Prostate gland (tissue), 2 donors: ENCODE measurements at regions not wholly inside any gene's neighbourhood (a gene's known extent, or its start where the extent isn't known, plus 50 kb on each side); places are given as distances from the start of the nearest gene placed in this dataset.
A peak's percentile ranks its signal among the peaks of the same experiment; 100 is the strongest.

Experiments used
- DNase-seq: peaks from one replicate; pipeline ENCODE4 v3.0.0-alpha.2; 2019; ENCODE audit warnings: low spot score
- H3K27ac ChIP-seq, 2 donors: fragments of 200-600 bp; sonication (generic); 2 replicates each; pipeline ENCODE4 v1.5.1; 2017 to 2019
- H3K27me3 ChIP-seq: fragments of 200-600 bp; sonication (generic); replicated peaks from 2 replicates; pipeline ENCODE4 v1.5.1; 2019; ENCODE audit not compliant: insufficient read depth
- H3K36me3 ChIP-seq, 2 donors: fragments of 200-600 bp; sonication (generic); 1 replicate in 1 of 2; 2 replicates in 1 of 2; pipeline versions ENCODE4 v1.5.1 to v1.8.1; 2017 to 2019
- H3K4me1 ChIP-seq: fragments of 200-600 bp; sonication (generic); replicated peaks from 2 replicates; pipeline ENCODE4 v1.5.1; 2019
- H3K4me3 ChIP-seq, 2 donors: fragments of 200-600 bp; sonication (generic); 2 replicates each; pipeline ENCODE4 v1.5.1; 2017 to 2019
- H3K9me3 ChIP-seq: fragments of 200-600 bp; sonication (generic); 2 replicates; pipeline ENCODE4 v1.5.1; 2017
- CTCF ChIP-seq, 4 experiments: fragments of 200-600 bp in 2 of 4; fragments of 450-650 bp in 2 of 4; sonication (generic) in 2 of 4; IDR thresholded peaks; 1 replicate in 3 of 4; 2 replicates in 1 of 4; pipeline ENCODE4 v1.5.1; 2016 to 2019; ENCODE audit warnings: antibody characterized with exemption in 4 of 4, mild to moderate bottlenecking in 2 of 4, moderate library complexity in 2 of 4
- POLR2A ChIP-seq: fragments of 450-650 bp; IDR thresholded peaks from one replicate; pipeline ENCODE4 v1.6.1; 2016; ENCODE audit warnings: antibody characterized with exemption, mild to moderate bottlenecking
- POLR2AphosphoS5 ChIP-seq: sonication (generic); formaldehyde crosslinking; IDR thresholded peaks from one replicate; pipeline ENCODE4 v1.6.1; 2017; ENCODE audit warnings: antibody characterized with exemption
- WGBS: methylation state at CpG from one replicate; pipeline ENCODE4 v1.1.5; 2018; 5-methylcytosine and 5-hydroxymethylcytosine counted together
- intact Hi-C: fragments of 100-400 bp; cut with DNase I; formaldehyde crosslinking; loops from one replicate; pipeline ENCODE4 v1.14.2; 2022

- Histone ChIP-seq H3K9me3 (no peaks in the 10 kb centered on the region), H3K36me3 (no peaks in the 10 kb centered on the region), H3K27me3 (no peaks in the 10 kb centered on the region), H3K27ac (peak overlapping the region in 1 of 2 donors; percentile 37), H3K4me3 (no peak overlapping the region), H3K4me1 (no peaks in the 10 kb centered on the region)
- WGBS, result 43% methylated on average over 3 of the region's 3 CpGs
- no peak for DNase-seq
- TF ChIP-seq POLR2A (no peak), POLR2AphosphoS5 (no peak), CTCF (IDR thresholded peaks at IDR 0.05) (no peak)
- intact Hi-C loops, result no loop called here
These were observed 58.6 kb upstream of the ARHGAP5 start for GRCh38 chr14:32018391-32019092.

- WGBS, result 30% methylated on average over 7 of the region's 7 CpGs
- DNase-seq, result no peak
- Histone ChIP-seq H3K27ac (peak overlapping the region; percentile 5 to 37), H3K27me3 (no peaks in the 10 kb centered on the region), H3K36me3 (no peaks in the 10 kb centered on the region), H3K4me3 (no peak overlapping the region), H3K9me3 (no peaks in the 10 kb centered on the region), H3K4me1 (no peaks in the 10 kb centered on the region)
- no peak for TF ChIP-seq POLR2A
- no peak for TF ChIP-seq CTCF (IDR thresholded peaks at IDR 0.05)
- TF ChIP-seq POLR2AphosphoS5, result no peak
- intact Hi-C loops, result no loop called here
These were observed 57.8 kb upstream of the ARHGAP5 start for GRCh38 chr14:32019276-32019675.

DNA sequence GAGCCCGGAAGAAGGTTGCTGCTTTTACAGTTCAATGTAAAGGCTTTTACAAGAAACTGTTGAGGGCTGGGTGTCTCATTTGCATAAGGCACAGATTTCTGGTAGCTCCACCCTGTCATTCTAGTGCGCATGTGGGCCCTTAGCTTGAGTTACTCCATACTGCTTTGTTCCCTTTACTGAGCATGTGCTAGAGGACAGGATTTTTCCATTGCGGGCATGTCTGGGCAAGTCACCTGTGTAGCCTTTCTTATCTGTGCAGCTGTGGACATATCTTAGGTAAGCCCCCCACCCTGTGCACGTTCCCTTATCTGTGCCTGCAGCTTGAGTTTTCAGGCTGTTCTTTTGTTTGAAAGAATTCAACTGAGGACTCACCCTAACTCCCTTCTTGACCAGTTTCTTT, 56.2 kb upstream of the ARHGAP5 start:
- no peak for TF ChIP-seq POLR2AphosphoS5
- TF ChIP-seq POLR2A, result no peak
- no peak for TF ChIP-seq CTCF (IDR thresholded peaks at IDR 0.05)
- H3K27ac ChIP-seq, result no peak overlapping the region
- H3K4me1 ChIP-seq, result no peaks in the 10 kb centered on the region
- H3K9me3 ChIP-seq, result no peaks in the 10 kb centered on the region
- no peak overlapping the region for H3K4me3 ChIP-seq
- no peaks in the 10 kb centered on the region for H3K27me3 ChIP-seq
- 86% methylated on average over 4 of the region's 4 CpGs for WGBS
- intact Hi-C loops, result no loop called here
- DNase-seq, result no peak
- no peaks in the 10 kb centered on the region for H3K36me3 ChIP-seq

GRCh38 chr14:32021341-32021740, 55.8 kb upstream of the ARHGAP5 start:
- DNase-seq, result no peak
- Histone ChIP-seq H3K4me3 (no peak overlapping the region), H3K9me3 (no peaks in the 10 kb centered on the region), H3K27ac (no peak overlapping the region), H3K27me3 (no peaks in the 10 kb centered on the region), H3K36me3 (no peaks in the 10 kb centered on the region), H3K4me1 (no peaks in the 10 kb centered on the region)
- TF ChIP-seq POLR2AphosphoS5, result no peak
- TF ChIP-seq POLR2A, result no peak
- TF ChIP-seq CTCF (IDR thresholded peaks at IDR 0.05), result no peak
- intact Hi-C loops, result no loop called here
- WGBS, result 81% methylated on average over 3 of the region's 3 CpGs

GRCh38 chr14:32022525-32022924, 54.6 kb upstream of the ARHGAP5 start:
- Histone ChIP-seq H3K27ac (peak overlapping the region in 1 of 2 donors; percentile 32), H3K27me3 (no peaks in the 10 kb centered on the region), H3K4me3 (no peak overlapping the region), H3K9me3 (no peaks in the 10 kb centered on the region), H3K36me3 (no peaks in the 10 kb centered on the region), H3K4me1 (no peaks in the 10 kb centered on the region)
- no peak for DNase-seq
- TF ChIP-seq POLR2A, result no peak
- TF ChIP-seq POLR2AphosphoS5, result no peak
- no peak for TF ChIP-seq CTCF (IDR thresholded peaks at IDR 0.05)
- 96% methylated on average over 4 of the region's 4 CpGs for WGBS
- intact Hi-C loops, result no loop called here
